Hypothalamus (tissue), 51 donors: ENCODE measurements at regions not wholly inside any gene's neighbourhood (a gene's known extent, or its start where the extent isn't known, plus 50 kb on each side); places are given as distances from the start of the nearest gene placed in this dataset.
A peak's percentile ranks its signal among the peaks of the same experiment; 100 is the strongest.

ENCODE experiments used
- DNase-seq, 51 donors: peaks; one replicate each; lab custom pipeline; 2025; lab: John Stamatoyannopoulos, UW

- no peak for DNase-seq
Observed at GRCh38 chr14:100436745-100437406, 113.7 kb downstream of the SLC25A47 start.

- DNase-seq = peak in 1 of 51 donors; percentile 20
Observed at GRCh38 chr14:100438271-100438670, 115.1 kb downstream of the SLC25A47 start.

GRCh38 chr14:100438678-100439592 lies 115.8 kb downstream of the SLC25A47 start:
- DNase-seq = peak in 8 of 51 donors; percentile 11 to 65 (median 18)

- DNase-seq = peak in 1 of 51 donors; percentile 16
Observed at GRCh38 chr14:100439781-100440180, 116.6 kb downstream of the SLC25A47 start.

- peak in 44 of 51 donors; percentile 13 to 81 (median 57) for DNase-seq
Observed at GRCh38 chr14:100440207-100440631, 117.1 kb downstream of the SLC25A47 start.

- DNase-seq = no peak
Observed at GRCh38 chr14:100440758-100441203, 117.6 kb downstream of the SLC25A47 start.

- no peak for DNase-seq
Observed at GRCh38 chr14:100441271-100441947, 118.3 kb downstream of the SLC25A47 start.

GRCh38 chr14:100442036-100442435 lies 118.9 kb downstream of the SLC25A47 start:
- DNase-seq = no peak

- no peak for DNase-seq
Observed at GRCh38 chr14:100442498-100443490, 119.7 kb downstream of the SLC25A47 start.

GRCh38 chr14:100443603-100444002 lies 120.5 kb downstream of the SLC25A47 start:
- peak in 1 of 51 donors; percentile 22 for DNase-seq

GRCh38 chr14:100445436-100446088 lies 122.4 kb downstream of the SLC25A47 start:
- DNase-seq = no peak

- no peak for DNase-seq
Observed at GRCh38 chr14:100446572-100446971, 123.4 kb downstream of the SLC25A47 start.

- DNase-seq = no peak
Observed at GRCh38 chr14:100448376-100448775, 125.2 kb downstream of the SLC25A47 start.

GRCh38 chr14:100449225-100449987 lies 126.3 kb downstream of the SLC25A47 start:
- DNase-seq = no peak

- no peak for DNase-seq
Observed at GRCh38 chr14:100450049-100450448, 126.9 kb downstream of the SLC25A47 start.

GRCh38 chr14:100450736-100451135 lies 127.6 kb downstream of the SLC25A47 start:
- no peak for DNase-seq

GRCh38 chr14:100451264-100451663 lies 128.1 kb downstream of the SLC25A47 start:
- no peak for DNase-seq

- no peak for DNase-seq
Observed at GRCh38 chr14:100453930-100454329, 130.8 kb downstream of the SLC25A47 start.
